A549 (cell line): ENCODE measurements at regions not wholly inside any gene's neighbourhood (a gene's known extent, or its start where the extent isn't known, plus 50 kb on each side); places are given as distances from the start of the nearest gene placed in this dataset.

Source experiments
- CTCF ChIP-seq: fragments of >200 bp; sonication (Bioruptor Twin); formaldehyde crosslinking; IDR thresholded peaks from 3 replicates; pipeline ENCODE4 v1.5.1; 2016
- FOSB ChIP-seq: fragments of 250-450 bp; sonication (Bioruptor Pico); IDR thresholded peaks from 2 replicates; pipeline ENCODE4 v1.5.0; 2020; ENCODE audit warnings: mild to moderate bottlenecking, moderate library complexity
- HDAC2 ChIP-seq: fragments of 200-600 bp; sonication (generic); IDR thresholded peaks from 2 replicates; pipeline ENCODE4 v1.6.1; 2016

GRCh38 chr7:115549910-115550309 lies 480.7 kb downstream of the TFEC start:
- TF ChIP-seq CTCF: no peak
- no peak for TF ChIP-seq FOSB (CRISPR knock-in tag)
- TF ChIP-seq HDAC2: no peak
